Activated CD8-positive, alpha-beta T cell treated with anti-CD3 and anti-CD28 coated beads, Interleukin-2, amount 10 ng/mL, durations not matched to agents 7 days and 5 days (primary cell): ENCODE measurements at regions not wholly inside any gene's neighbourhood (a gene's known extent, or its start where the extent isn't known, plus 50 kb on each side); places are given as distances from the start of the nearest gene placed in this dataset.

ENCODE experiments used
- ATAC-seq: fragments of 150-1000 bp; cut with Tn5 transposase; one replicate; pipeline ENCODE4 v1.10.0; 2021; ENCODE audit warnings: moderate library complexity
- CTCF ChIA-PET: fragments of 350-600 bp; sonication (Branson Sonifier 250); formaldehyde crosslinking; loops from one replicate; lab custom pipeline; 2021; ENCODE audit warnings: antibody characterized with exemption; lab: Charles Lee
- POLR2A ChIA-PET: fragments of 350-600 bp; sonication (Branson Sonifier 250); formaldehyde crosslinking; loops from one replicate; lab custom pipeline; 2021; ENCODE audit warnings: antibody characterized with exemption; lab: Charles Lee
- DNase-seq: peaks from one replicate; pipeline ENCODE4 v3.0.0-alpha.2; 2020
- H3K27ac Mint-ChIP-seq: one replicate; pipeline ENCODE4 v1.8.0; 2021; ENCODE audit warnings: mild to moderate bottlenecking, mixed read lengths
- H3K27me3 Mint-ChIP-seq: one replicate; pipeline ENCODE4 v1.8.0; 2021; ENCODE audit warnings: low read depth, mixed read lengths
- H3K36me3 Mint-ChIP-seq: one replicate; pipeline ENCODE4 v1.8.0; 2021; ENCODE audit warnings: low read depth, mixed read lengths
- H3K4me1 Mint-ChIP-seq: one replicate; pipeline ENCODE4 v1.8.0; 2021; ENCODE audit warnings: low read depth, mixed read lengths
- H3K4me3 Mint-ChIP-seq: one replicate; pipeline ENCODE4 v1.8.0; 2021; ENCODE audit warnings: mild to moderate bottlenecking, mixed read lengths
- H3K9me3 Mint-ChIP-seq: one replicate; pipeline ENCODE4 v1.8.0; 2022; ENCODE audit warnings: mixed read lengths; ENCODE audit not compliant: insufficient read depth

DNA sequence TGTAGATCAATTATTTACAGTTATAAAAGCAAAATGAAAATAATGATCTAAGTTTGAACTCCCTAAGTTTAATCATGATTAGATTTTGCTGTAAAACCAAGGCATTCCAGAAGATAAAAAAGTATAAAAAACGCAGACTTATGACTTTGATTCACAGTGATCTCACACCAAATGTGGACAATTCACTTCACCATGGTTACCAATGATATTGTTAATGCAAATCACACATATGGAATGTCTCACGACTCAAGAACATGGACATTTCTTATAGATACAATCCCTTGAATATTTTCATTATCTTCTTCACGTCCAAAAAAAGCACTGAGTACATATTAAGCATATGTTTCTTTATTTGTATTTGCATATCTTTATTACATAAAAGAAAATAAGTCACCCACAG, 1054.2 kb downstream of the NAALADL2 start:
- no peak overlapping the region for H3K27ac Mint-ChIP-seq

GRCh38 chr3:175911937-175912336, 1052.8 kb downstream of the NAALADL2 start:
- Mint-ChIP-seq H3K4me3 (no peak overlapping the region), H3K27ac (no peak overlapping the region), H3K9me3 (peaks cover under 1% of the 10 kb centered on the region), H3K27me3 (no peaks in the 10 kb centered on the region), H3K4me1 (no peaks in the 10 kb centered on the region), H3K36me3 (no peaks in the 10 kb centered on the region)
- ATAC-seq (no peak), DNase-seq (no peak)
- ChIA-PET POLR2A (no interaction called here), CTCF (no interaction called here)

More for the DNA sequence above, 1054.2 kb downstream of the NAALADL2 start:
- no peaks in the 10 kb centered on the region for H3K36me3 Mint-ChIP-seq
- H3K9me3 Mint-ChIP-seq, result no peaks in the 10 kb centered on the region
- ATAC-seq, result no peak
- no peaks in the 10 kb centered on the region for H3K4me1 Mint-ChIP-seq
- H3K4me3 Mint-ChIP-seq, result no peak overlapping the region
- ChIA-PET POLR2A (no interaction called here), CTCF (no interaction called here)
- H3K27me3 Mint-ChIP-seq, result no peaks in the 10 kb centered on the region
- no peak for DNase-seq

DNA sequence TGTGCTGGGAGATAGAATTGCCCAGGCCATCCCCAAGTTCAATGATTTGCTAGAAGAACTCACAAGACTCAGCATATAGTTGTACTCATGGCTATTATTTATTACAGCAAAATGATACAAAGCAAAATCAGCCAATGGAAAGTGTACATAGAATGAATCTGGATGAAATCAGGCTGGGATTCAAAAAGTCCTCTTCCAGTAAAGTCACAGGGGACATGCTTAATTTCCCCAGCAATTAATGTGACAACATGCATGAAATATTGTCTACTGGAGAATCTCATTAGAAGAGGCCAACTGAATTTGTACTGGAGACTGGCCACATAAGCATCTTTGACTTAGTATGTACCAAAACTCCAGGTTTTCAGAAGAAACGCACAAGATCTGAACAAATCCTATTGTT, 1043.1 kb downstream of the NAALADL2 start:
- no peaks in the 10 kb centered on the region for H3K27me3 Mint-ChIP-seq
- no peak overlapping the region for H3K27ac Mint-ChIP-seq
- H3K36me3 Mint-ChIP-seq, result no peaks in the 10 kb centered on the region
- no peak for ATAC-seq
- no peaks in the 10 kb centered on the region for H3K4me1 Mint-ChIP-seq
- CTCF ChIA-PET, result no interaction called here
- H3K4me3 Mint-ChIP-seq, result no peak overlapping the region
- POLR2A ChIA-PET, result no interaction called here
- H3K9me3 Mint-ChIP-seq, result peaks cover 7% of the 10 kb centered on the region
- DNase-seq, result no peak

DNA sequence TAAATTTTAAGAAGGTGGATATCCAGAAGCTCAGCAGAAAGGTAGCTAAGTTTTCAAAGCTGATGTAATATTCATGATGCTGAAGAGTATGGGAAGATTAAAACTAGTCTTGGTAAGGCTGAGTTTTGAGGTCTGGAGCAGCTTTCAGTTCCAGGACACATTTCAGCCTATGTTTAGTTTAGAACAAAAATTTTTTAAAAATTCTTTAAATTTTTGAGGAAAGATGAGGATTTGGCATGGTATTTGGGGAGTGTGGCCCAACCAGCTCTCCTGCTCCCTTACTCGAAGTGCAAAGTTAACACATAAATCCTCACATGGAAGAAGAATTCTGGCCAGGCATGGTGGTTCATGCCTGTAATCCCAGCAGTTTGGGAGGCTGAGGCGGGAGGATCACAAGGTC, 1039.1 kb downstream of the NAALADL2 start:
- Mint-ChIP-seq H3K4me1 (no peaks in the 10 kb centered on the region), H3K27ac (no peak overlapping the region), H3K4me3 (no peak overlapping the region), H3K9me3 (no peaks in the 10 kb centered on the region), H3K27me3 (no peaks in the 10 kb centered on the region), H3K36me3 (no peaks in the 10 kb centered on the region)
- ChIA-PET CTCF (no interaction called here), POLR2A (no interaction called here)
- no peak for ATAC-seq
- no peak for DNase-seq

DNA sequence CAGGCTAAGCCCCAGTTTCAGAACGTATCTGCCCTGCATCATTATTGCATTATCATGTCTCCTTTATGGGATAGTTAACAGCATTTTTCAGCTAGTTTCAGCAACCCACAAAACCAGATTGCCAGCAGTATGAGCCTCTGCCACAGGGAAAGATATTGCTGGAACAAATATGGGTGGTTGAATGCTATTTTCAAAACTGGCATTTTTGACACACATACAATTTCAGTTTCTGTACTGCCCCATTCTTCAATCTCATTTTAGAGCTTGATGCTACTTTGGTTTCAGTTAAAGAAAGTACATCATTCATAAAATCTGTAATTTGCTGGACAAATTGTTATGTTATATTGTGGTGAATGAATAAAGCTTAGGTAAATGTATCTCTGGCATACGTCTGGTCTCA, 1037.5 kb downstream of the NAALADL2 start:
- no peaks in the 10 kb centered on the region for H3K4me1 Mint-ChIP-seq
- no peaks in the 10 kb centered on the region for H3K27me3 Mint-ChIP-seq
- POLR2A ChIA-PET, result no interaction called here
- ATAC-seq, result no peak
- H3K4me3 Mint-ChIP-seq, result no peak overlapping the region
- H3K27ac Mint-ChIP-seq, result no peak overlapping the region
- H3K36me3 Mint-ChIP-seq, result no peaks in the 10 kb centered on the region
- no peaks in the 10 kb centered on the region for H3K9me3 Mint-ChIP-seq
- CTCF ChIA-PET, result no interaction called here
- DNase-seq, result no peak

DNA sequence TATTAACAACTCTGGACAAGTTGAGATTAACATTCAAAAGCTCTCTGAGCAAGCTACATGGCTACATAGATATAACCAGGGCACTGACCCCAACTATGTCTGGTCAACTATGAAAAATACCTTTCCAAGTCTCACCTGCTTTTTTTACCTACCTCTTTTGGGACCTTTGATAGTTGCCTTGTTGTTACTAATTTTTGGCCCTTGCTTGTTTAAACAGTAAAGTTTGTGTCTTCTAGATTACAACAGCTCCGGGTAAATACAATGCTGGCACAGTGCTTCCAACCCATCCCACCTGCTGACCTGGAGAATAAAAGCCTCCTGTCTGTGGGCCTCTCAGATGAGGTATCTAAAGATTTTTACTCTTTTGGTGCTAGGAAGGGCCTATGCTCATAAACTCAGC, 1036.6 kb downstream of the NAALADL2 start:
- H3K27ac Mint-ChIP-seq, result no peak overlapping the region
- no peak for ATAC-seq
- POLR2A ChIA-PET, result no interaction called here
- no peak for DNase-seq
- CTCF ChIA-PET, result no interaction called here
- H3K36me3 Mint-ChIP-seq, result no peaks in the 10 kb centered on the region
- no peaks in the 10 kb centered on the region for H3K4me1 Mint-ChIP-seq
- H3K27me3 Mint-ChIP-seq, result no peaks in the 10 kb centered on the region
- no peak overlapping the region for H3K4me3 Mint-ChIP-seq
- H3K9me3 Mint-ChIP-seq, result no peaks in the 10 kb centered on the region

DNA sequence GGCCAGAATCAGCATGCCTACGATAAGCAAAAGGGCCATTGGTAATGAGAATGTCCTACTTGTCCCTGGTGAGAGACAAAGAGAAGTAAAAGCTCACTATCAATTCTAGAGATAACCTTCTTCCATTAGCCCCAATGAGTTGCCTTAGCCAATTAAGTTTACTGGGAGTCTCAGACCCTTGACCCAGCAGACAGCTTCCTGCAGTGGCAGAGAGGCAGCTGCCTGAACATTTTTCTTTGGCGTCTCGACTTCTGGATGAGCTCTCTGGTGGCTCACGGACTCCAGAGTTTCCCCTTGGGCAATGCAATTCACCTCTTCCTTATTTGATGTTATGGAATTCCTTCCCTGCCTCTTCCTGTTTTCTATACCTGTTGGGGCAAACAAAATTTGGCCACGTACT, 1034.4 kb downstream of the NAALADL2 start:
- ChIA-PET POLR2A (no interaction called here), CTCF (interaction anchor here (1.0 kb wide), 1 partner anchor 10 kb away, joined by 3 read pairs; no protein-coding TSS in a partner anchor)
- H3K36me3 Mint-ChIP-seq, result no peaks in the 10 kb centered on the region
- H3K27ac Mint-ChIP-seq, result no peak overlapping the region
- H3K9me3 Mint-ChIP-seq, result no peaks in the 10 kb centered on the region
- H3K4me1 Mint-ChIP-seq, result no peaks in the 10 kb centered on the region
- no peaks in the 10 kb centered on the region for H3K27me3 Mint-ChIP-seq
- DNase-seq, result no peak
- no peak for ATAC-seq
- no peak overlapping the region for H3K4me3 Mint-ChIP-seq

DNA sequence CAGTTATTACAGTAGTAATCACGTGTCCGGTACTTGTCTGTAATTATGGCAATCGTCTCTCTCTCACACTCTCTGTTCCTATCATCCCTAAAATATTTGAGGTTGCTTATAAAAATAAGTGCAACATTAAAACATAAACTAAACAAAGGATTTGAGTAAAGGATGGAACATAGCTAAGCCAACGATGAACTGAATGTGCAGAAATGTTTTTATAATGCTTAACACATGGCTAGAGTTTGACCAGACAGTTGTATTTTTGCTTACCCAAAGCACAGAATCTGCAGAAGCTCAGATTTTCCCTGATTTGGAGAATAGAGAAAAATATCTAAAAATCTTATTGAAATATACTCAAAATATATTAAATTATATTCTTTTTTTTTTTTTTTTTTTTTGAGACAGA, 1030.9 kb downstream of the NAALADL2 start:
- DNase-seq (no peak), ATAC-seq (no peak)
- H3K4me1 Mint-ChIP-seq, result no peaks in the 10 kb centered on the region
- no peak overlapping the region for H3K4me3 Mint-ChIP-seq
- CTCF ChIA-PET, result no interaction called here
- POLR2A ChIA-PET, result no interaction called here
- H3K9me3 Mint-ChIP-seq, result no peaks in the 10 kb centered on the region
- H3K36me3 Mint-ChIP-seq, result no peaks in the 10 kb centered on the region
- no peak overlapping the region for H3K27ac Mint-ChIP-seq
- H3K27me3 Mint-ChIP-seq, result no peaks in the 10 kb centered on the region

GRCh38 chr3:175885231-175885766, 1026.2 kb downstream of the NAALADL2 start:
- no peak for ATAC-seq
- Mint-ChIP-seq H3K4me3 (no peak overlapping the region), H3K4me1 (no peaks in the 10 kb centered on the region), H3K27me3 (no peaks in the 10 kb centered on the region), H3K9me3 (no peaks in the 10 kb centered on the region), H3K27ac (no peak overlapping the region), H3K36me3 (no peaks in the 10 kb centered on the region)
- DNase-seq, result no peak
- CTCF ChIA-PET, result no interaction called here
- POLR2A ChIA-PET, result no interaction called here

GRCh38 chr3:175879417-175879816, 1020.3 kb downstream of the NAALADL2 start:
- Mint-ChIP-seq H3K9me3 (peaks cover 3% of the 10 kb centered on the region), H3K4me1 (no peaks in the 10 kb centered on the region), H3K27me3 (no peaks in the 10 kb centered on the region), H3K27ac (no peak overlapping the region), H3K4me3 (no peak overlapping the region), H3K36me3 (no peaks in the 10 kb centered on the region)
- ATAC-seq (no peak), DNase-seq (no peak)
- ChIA-PET POLR2A (no interaction called here), CTCF (no interaction called here)

- ChIA-PET POLR2A (no interaction called here), CTCF (no interaction called here)
- no peaks in the 10 kb centered on the region for H3K27me3 Mint-ChIP-seq
Measured at GRCh38 chr3:175869404-175869803, 1010.3 kb downstream of the NAALADL2 start.

DNA sequence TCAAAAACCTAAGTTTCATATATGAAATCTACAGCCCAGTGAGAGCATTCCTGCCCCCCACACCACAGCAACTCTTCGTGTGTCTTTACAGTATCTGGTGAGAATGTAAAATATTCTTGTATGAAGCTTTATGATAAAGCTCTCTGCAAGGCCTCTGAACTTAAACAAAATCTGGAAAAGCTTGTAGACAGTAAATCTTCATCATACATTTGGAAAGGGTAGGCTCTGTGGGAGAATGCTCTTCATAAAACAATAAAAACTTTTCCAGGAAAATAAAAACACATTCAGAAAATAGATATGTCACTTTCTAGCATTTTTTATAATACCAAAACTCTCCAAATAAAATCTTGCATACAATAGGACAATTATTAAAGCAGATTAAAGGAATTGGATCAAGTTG, 1009.5 kb downstream of the NAALADL2 start:
- Mint-ChIP-seq H3K9me3 (no peaks in the 10 kb centered on the region), H3K27me3 (no peaks in the 10 kb centered on the region), H3K36me3 (no peaks in the 10 kb centered on the region), H3K27ac (no peak overlapping the region), H3K4me1 (no peaks in the 10 kb centered on the region), H3K4me3 (no peak overlapping the region)
- ATAC-seq, result no peak
- POLR2A ChIA-PET, result no interaction called here
- DNase-seq, result no peak
- CTCF ChIA-PET, result no interaction called here

More at GRCh38 chr3:175869404-175869803, 1010.3 kb downstream of the NAALADL2 start:
- Mint-ChIP-seq H3K27ac (no peak overlapping the region), H3K4me1 (no peaks in the 10 kb centered on the region), H3K4me3 (no peak overlapping the region), H3K9me3 (no peaks in the 10 kb centered on the region), H3K36me3 (no peaks in the 10 kb centered on the region)
- no peak for ATAC-seq
- DNase-seq, result no peak

GRCh38 chr3:175865724-175866123, 1006.6 kb downstream of the NAALADL2 start:
- no peak overlapping the region for H3K4me3 Mint-ChIP-seq
- no peaks in the 10 kb centered on the region for H3K36me3 Mint-ChIP-seq
- ChIA-PET CTCF (no interaction called here), POLR2A (no interaction called here)
- H3K27ac Mint-ChIP-seq, result no peak overlapping the region
- DNase-seq (no peak), ATAC-seq (no peak)
- H3K9me3 Mint-ChIP-seq, result no peaks in the 10 kb centered on the region
- H3K27me3 Mint-ChIP-seq, result no peaks in the 10 kb centered on the region
- H3K4me1 Mint-ChIP-seq, result no peaks in the 10 kb centered on the region
